NOMO-1 treated with DMSO at 0.1 percent for 48 hours (cell line): ENCODE measurements at regions not wholly inside any gene's neighbourhood (a gene's known extent, or its start where the extent isn't known, plus 50 kb on each side); places are given as distances from the start of the nearest gene placed in this dataset.

Experiments used
- DNase-seq: peaks from one replicate; lab custom pipeline; 2025; ENCODE audit not compliant: unreplicated experiment; lab: John Stamatoyannopoulos, UW

- DNase-seq: no peak
These were observed 144.6 kb downstream of the LRIG2 start for GRCh38 chr1:113217447-113218208.

DNA sequence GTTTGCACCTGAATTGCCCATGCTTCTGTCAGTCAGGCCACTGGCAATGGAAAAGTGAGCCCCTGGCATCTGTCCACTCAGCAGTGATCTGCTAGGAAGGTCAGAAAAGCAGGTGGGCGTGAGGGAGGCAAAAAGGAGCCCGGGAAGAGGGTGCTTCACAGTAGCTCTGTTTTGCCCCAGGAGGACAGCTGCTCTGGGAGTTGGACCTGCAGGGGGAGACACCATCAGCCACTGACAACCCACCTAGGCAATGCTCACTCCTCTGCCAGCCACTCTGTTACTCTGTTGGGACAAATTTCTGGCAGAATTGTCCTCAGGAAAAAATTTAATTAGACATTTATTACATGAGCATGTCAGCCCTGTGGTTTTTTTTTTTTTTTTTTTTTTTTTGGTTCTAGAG lies 146.4 kb downstream of the LRIG2 start:
- DNase-seq: no peak

GRCh38 chr1:113219828-113220227 lies 146.8 kb downstream of the LRIG2 start:
- DNase-seq: no peak

GRCh38 chr1:113223040-113223439 lies 150.0 kb downstream of the LRIG2 start:
- DNase-seq: no peak

GRCh38 chr1:113223546-113223945 lies 150.5 kb downstream of the LRIG2 start:
- no peak for DNase-seq

GRCh38 chr1:113226148-113226547 lies 153.2 kb downstream of the LRIG2 start:
- no peak for DNase-seq

- DNase-seq: no peak
These were observed 158.4 kb upstream of the MAGI3 start for GRCh38 chr1:113231866-113232265.

DNA sequence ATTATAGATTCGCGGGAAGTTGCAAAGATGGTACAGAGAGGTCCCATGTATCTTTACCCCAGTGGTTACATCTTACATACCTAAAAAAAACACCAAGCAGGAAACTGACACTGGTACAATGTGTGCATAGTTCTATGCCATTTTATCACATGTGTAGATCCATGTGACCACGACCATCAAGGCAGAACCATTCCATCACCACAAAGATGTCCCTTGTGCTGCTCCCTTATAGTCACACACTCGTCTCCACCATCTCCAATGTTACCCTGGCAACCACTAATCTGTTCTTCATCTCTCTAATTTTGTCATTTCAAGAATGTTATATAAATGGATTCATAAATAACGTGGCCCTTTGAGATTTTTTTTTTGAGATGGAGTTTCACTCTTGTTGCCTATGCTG lies 156.9 kb upstream of the MAGI3 start:
- no peak for DNase-seq

GRCh38 chr1:113241237-113241636 lies 149.1 kb upstream of the MAGI3 start:
- DNase-seq: no peak

DNA sequence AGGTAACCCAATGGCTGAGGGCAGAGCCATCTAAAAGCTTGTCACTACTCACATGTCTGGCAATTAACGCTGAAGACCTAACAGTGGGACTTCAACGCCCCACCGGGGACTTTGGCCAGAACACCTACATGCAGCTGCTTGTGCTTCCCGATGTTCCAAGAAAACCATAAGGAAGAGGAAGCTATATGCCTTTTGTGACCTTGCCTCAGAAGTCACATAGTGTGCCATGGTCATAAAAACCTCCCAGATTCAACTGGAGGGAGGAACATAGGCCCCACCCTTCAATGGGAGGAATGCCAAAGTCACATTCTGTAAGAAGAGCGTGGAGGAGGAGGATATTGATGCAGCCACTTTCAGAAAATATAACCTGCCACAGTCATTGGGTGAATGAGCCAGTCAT lies 147.8 kb upstream of the MAGI3 start:
- no peak for DNase-seq

GRCh38 chr1:113243529-113243928 lies 146.8 kb upstream of the MAGI3 start:
- DNase-seq: no peak

GRCh38 chr1:113244112-113244820 lies 146.0 kb upstream of the MAGI3 start:
- no peak for DNase-seq

DNA sequence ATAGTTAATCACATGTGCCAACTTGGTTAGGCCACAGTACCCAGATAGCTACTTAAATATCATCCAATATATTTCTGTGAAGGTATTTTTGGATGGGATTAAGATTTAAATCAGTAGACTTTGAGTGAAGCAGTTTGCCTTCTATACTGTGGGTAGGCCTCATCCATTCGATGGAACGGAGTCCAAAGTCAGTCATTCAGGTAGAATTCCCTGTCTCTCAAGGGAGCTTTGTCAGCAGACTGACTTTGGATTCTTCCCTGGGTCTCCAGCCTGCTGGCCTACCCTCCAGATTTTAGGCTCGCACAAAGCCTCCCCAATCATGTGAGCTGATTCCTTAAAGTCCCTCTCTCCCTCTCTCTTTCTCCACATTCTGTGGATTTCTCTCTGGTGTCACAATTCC lies 145.1 kb upstream of the MAGI3 start:
- no peak for DNase-seq

DNA sequence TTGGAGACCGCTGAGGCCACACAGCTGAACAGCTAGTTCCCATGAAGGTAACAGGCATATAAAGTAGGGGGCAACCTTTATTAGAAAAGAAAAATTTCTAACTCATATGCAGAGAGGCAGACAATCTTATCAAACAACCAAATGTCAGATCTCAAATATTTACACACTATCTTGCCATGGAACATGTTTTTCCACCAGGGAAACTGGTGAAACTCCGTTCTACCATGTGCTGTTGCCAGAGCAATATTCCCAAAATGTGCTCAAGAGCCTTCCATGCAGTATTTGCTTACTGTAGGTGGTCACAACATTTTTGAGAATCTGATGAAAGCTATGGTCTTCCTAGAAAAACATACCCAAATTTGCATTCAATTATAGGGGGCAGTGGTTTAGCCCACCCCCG lies 143.4 kb upstream of the MAGI3 start:
- DNase-seq: no peak

GRCh38 chr1:113247355-113247754 lies 143.0 kb upstream of the MAGI3 start:
- no peak for DNase-seq

GRCh38 chr1:113247782-113248181 lies 142.5 kb upstream of the MAGI3 start:
- no peak for DNase-seq

DNA sequence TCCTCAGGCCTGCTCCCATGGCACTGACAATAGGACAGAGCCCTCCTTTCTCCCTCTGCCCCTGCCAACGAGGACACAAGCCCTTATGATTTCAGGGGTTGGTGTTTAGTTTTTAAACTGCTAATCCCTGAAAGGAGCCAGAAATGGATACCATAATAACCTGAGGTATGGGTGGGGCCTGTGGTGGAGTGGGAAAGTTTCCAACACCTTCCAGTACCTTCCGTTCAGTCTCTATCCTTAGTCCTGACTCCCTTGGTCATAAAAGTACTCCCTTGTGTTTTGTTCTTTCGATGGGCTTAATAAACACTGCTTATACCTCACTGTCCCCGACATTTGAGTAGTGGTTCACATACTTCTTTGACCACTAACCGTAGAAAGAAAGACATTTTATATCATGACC lies 141.8 kb upstream of the MAGI3 start:
- no peak for DNase-seq

GRCh38 chr1:113250161-113250560 lies 140.2 kb upstream of the MAGI3 start:
- no peak for DNase-seq

DNA sequence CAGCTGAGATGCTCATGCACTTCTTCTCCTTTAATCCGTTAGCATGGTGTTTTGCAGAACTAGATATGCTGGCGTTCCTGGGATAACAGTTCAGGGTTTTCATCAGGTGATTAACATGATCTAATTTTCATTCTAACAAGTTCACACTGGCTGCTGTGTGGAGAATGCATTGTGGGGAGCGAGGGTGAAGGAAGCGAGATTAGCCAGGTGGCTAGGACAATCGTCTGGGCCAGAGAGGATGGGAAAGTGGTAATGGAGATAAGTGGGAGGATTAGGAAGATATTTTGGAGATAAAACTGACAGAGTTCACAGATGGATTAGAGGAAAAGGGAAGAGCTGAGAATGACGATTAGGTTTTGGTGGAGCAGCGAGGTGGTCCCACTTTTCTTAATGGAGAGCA lies 138.1 kb upstream of the MAGI3 start:
- DNase-seq: no peak

DNA sequence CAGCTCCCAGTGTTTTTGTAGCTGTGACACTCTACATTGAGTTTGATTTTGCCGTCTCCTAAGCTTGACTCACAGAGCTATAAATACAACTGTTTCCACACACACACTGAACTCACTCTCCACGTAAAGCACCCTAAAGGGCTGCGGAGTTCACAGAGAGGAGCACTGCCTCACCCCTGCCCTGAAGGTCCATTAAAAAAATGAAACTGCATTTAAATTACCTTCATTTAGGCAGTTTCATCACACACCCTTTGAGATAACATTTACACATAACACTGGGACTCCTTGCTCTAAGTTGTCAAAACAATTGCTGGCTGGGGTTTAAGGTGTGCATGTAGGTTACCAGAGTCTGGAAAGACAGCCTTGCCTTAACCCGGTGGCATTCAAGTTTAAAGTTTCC lies 137.1 kb upstream of the MAGI3 start:
- no peak for DNase-seq

DNA sequence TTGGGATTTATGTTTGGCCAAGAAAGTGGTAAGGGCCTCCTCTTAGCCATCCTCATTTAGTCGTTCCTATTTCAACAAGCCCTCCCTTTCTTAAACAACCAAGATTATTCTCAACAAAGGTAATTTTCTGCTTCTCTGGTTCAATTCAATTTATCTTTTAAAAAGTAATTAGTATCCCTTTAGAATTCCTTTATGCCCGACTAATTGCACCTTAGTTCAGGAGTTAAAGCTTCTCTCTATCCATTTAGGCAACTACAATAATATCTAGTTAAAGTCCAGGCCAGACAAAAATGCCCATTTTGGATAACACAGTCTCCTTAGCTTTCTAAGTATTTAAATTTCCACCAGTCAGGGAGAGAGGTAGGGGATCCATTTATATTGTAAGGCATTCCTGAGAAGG lies 136.7 kb upstream of the MAGI3 start:
- DNase-seq: no peak

DNA sequence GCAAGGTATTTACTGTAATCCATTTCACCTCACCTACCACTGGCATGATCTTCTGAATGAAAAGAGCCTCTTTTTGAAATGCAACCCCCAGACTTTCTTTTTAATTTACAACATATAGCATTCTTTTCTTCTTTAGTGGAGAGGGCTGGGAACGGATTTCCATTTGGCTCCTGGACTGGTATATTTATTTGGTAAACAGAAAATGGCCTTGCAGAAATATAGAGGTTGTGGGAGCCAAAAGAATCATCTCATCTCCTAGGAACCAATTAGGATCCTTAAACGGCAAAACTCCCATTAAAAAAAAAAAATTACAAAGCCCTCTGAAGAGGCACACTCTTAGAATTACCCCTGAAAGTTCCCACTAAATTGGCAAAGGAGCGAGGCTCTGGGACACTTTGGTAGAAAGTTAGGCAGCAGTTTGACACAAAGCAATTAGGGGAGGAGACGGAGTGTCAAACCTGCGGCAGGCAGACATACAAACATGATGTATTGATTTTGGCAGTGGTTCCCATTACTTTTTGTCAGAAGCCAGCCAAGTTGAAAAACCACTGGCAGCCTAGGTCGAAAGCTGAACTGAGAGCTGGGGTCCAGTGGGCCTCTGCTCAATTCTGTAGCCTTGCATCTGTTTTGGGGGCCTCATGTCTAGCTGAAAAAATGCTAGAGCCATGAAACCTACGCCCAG lies 135.1 kb upstream of the MAGI3 start:
- no peak for DNase-seq
